IMR-90 (cell line): ENCODE measurements at regions not wholly inside any gene's neighbourhood (a gene's known extent, or its start where the extent isn't known, plus 50 kb on each side); places are given as distances from the start of the nearest gene placed in this dataset.

ENCODE experiments used
- ATAC-seq: fragments of 200-7000 bp; cut with Tn5 transposase; 2 replicates; pipeline ENCODE4 v1.9.1; 2020; ENCODE audit warnings: low read depth, mild to moderate bottlenecking, moderate library complexity
- BruUV-seq: library from RNA; stranded (reverse); fragments of 400-500 nt; replicated peaks from 2 replicates; lab custom pipeline; 2021; lab: Mats Ljungman, UMichigan
- CTCF ChIA-PET: fragments of 300-600 bp; formaldehyde crosslinking; extraction: SDS; loops from one replicate; lab custom pipeline; 2021; ENCODE audit warnings: antibody characterized with exemption; lab: Yijun Ruan, JAX
- POLR2A ChIA-PET: fragments of 300-600 bp; sonication (Branson Sonifier 250); formaldehyde crosslinking; loops from one replicate; lab custom pipeline; 2022; ENCODE audit warnings: antibody characterized with exemption; ENCODE audit not compliant: unreplicated experiment; lab: Charles Lee
- DNase-seq: peaks from one replicate; pipeline ENCODE4 v3.0.0; 2013
- H2AFZ ChIP-seq: replicated peaks from 2 replicates; pipeline ENCODE3; 2013; ENCODE audit warnings: low read length, mild to moderate bottlenecking; ENCODE audit not compliant: poor library complexity
- H2AK5ac ChIP-seq: 2 replicates; pipeline ENCODE4 v1.6.1; 2013; ENCODE audit warnings: low read depth, low read length, inconsistent platforms
- H2AK9ac ChIP-seq: replicated peaks from 2 replicates; pipeline ENCODE3; 2013; ENCODE audit warnings: mild to moderate bottlenecking, low read depth, low read length, moderate library complexity; ENCODE audit not compliant: poor library complexity
- H2BK120ac ChIP-seq: 2 replicates; pipeline ENCODE4 v1.6.1; 2013; ENCODE audit warnings: low read depth, low read length, inconsistent platforms
- H2BK15ac ChIP-seq: 3 replicates; pipeline ENCODE4 v1.6.1; 2013; ENCODE audit warnings: low read depth, low read length, inconsistent platforms
- H2BK20ac ChIP-seq: 2 replicates; pipeline ENCODE4 v1.6.1; 2013; ENCODE audit warnings: low read depth, mild to moderate bottlenecking, inconsistent platforms, low read length, moderate library complexity
- H2BK5ac ChIP-seq: 2 replicates; pipeline ENCODE4 v1.6.1; 2013; ENCODE audit warnings: mild to moderate bottlenecking, low read depth, low read length, inconsistent platforms; ENCODE audit not compliant: poor library complexity, severe bottlenecking
- H3K14ac ChIP-seq: replicated peaks from 2 replicates; pipeline ENCODE4 v1.6.1; 2013; ENCODE audit warnings: low read depth, low read length, inconsistent platforms
- H3K18ac ChIP-seq: 2 replicates; pipeline ENCODE4 v1.6.1; 2013; ENCODE audit warnings: low read depth, low read length, control low read depth
- H3K23ac ChIP-seq: 2 replicates; pipeline ENCODE4 v1.6.1; 2013; ENCODE audit warnings: low read depth, low read length, inconsistent platforms
- H3K27ac ChIP-seq: 2 replicates; pipeline ENCODE4 v1.5.1; 2013; ENCODE audit warnings: mild to moderate bottlenecking, control low read depth, low read length; ENCODE audit not compliant: insufficient read depth
- H3K27me3 ChIP-seq: 2 replicates; pipeline ENCODE4 v1.6.1; 2013; ENCODE audit warnings: low read length; ENCODE audit not compliant: control insufficient read depth, insufficient read depth
- H3K36me3 ChIP-seq: 2 replicates; pipeline ENCODE4 v1.6.1; 2013; ENCODE audit warnings: low read length, mixed read lengths; ENCODE audit not compliant: control insufficient read depth, insufficient read depth
- H3K4ac ChIP-seq: 2 replicates; pipeline ENCODE4 v1.6.1; 2013; ENCODE audit warnings: low read depth, low read length, inconsistent platforms
- H3K4me1 ChIP-seq: 2 replicates; pipeline ENCODE4 v1.6.1; 2013; ENCODE audit warnings: low read length, mixed read lengths; ENCODE audit not compliant: control insufficient read depth, insufficient read depth
- H3K4me2 ChIP-seq: 2 replicates; pipeline ENCODE4 v1.6.1; 2013; ENCODE audit warnings: low read depth, mild to moderate bottlenecking, control low read depth, low read length, moderate library complexity
- H3K4me3 ChIP-seq: 2 replicates; pipeline ENCODE4 v1.5.1; 2013; ENCODE audit warnings: low read depth, mild to moderate bottlenecking, control low read depth, low read length, moderate library complexity; ENCODE audit not compliant: insufficient read depth
- H3K56ac ChIP-seq: 2 replicates; pipeline ENCODE4 v1.6.1; 2013; ENCODE audit warnings: low read length, inconsistent platforms; ENCODE audit not compliant: insufficient read depth; ENCODE audit errors: extremely low read depth
- H3K79me1 ChIP-seq, 2 experiments: 2 replicates each; pipeline ENCODE4 v1.6.1; 2013; ENCODE audit warnings: low read length in 2 of 2, inconsistent platforms in 1 of 2, low read depth in 1 of 2
- H3K9ac ChIP-seq: 2 replicates; pipeline ENCODE4 v1.6.1; 2013; ENCODE audit warnings: low read depth, low read length, control low read depth
- H3K9me1 ChIP-seq: 2 replicates; pipeline ENCODE4 v1.6.1; 2013; ENCODE audit warnings: low read length, inconsistent platforms; ENCODE audit not compliant: insufficient read depth
- H3K9me3 ChIP-seq: 2 replicates; pipeline ENCODE4 v1.6.1; 2013; ENCODE audit warnings: low read length; ENCODE audit not compliant: control insufficient read depth, insufficient read depth
- H4K20me1 ChIP-seq: 2 replicates; pipeline ENCODE4 v1.6.1; 2013; ENCODE audit warnings: low read length, inconsistent platforms; ENCODE audit not compliant: insufficient read depth
- H4K5ac ChIP-seq: 2 replicates; pipeline ENCODE4 v1.6.1; 2013; ENCODE audit warnings: mild to moderate bottlenecking, low read depth, low read length, control low read depth
- H4K8ac ChIP-seq, 2 experiments: 2 replicates each; pipeline ENCODE4 v1.6.1; 2013; ENCODE audit warnings: low read depth in 2 of 2, low read length in 2 of 2, control low read depth in 1 of 2, inconsistent platforms in 1 of 2
- H4K91ac ChIP-seq: 2 replicates; pipeline ENCODE4 v1.6.1; 2013; ENCODE audit warnings: low read depth, low read length, inconsistent platforms; ENCODE audit not compliant: insufficient read depth
- CHD1 ChIP-seq: IDR thresholded peaks from 2 replicates; pipeline ENCODE4 v1.6.1; 2012; ENCODE audit warnings: low read depth, low read length, improper control_type of control experiment
- CTCF ChIP-seq: conservative IDR thresholded peaks from 2 replicates; pipeline ENCODE4 v1.5.1; 2012; ENCODE audit warnings: mild to moderate bottlenecking, low read depth, low read length, improper control_type of control experiment
- ELK1 ChIP-seq: fragments of 150-350 bp; IDR thresholded peaks from 2 replicates; pipeline ENCODE4 v1.6.1; 2016; ENCODE audit warnings: low read depth, mild to moderate bottlenecking, low read length, moderate library complexity, borderline replicate concordance
- FOS ChIP-seq: fragments of 150-350 bp; IDR thresholded peaks from 2 replicates; pipeline ENCODE4 v1.6.1; 2016; ENCODE audit warnings: low read depth, low read length
- RFX5 ChIP-seq: IDR thresholded peaks from 2 replicates; pipeline ENCODE4 v1.8.0; 2012; ENCODE audit warnings: low read depth, mild to moderate bottlenecking, low read length, moderate library complexity
- USF2 ChIP-seq: fragments of 150-350 bp; IDR thresholded peaks from 2 replicates; pipeline ENCODE4 v1.6.1; 2017; ENCODE audit warnings: mild to moderate bottlenecking, antibody characterized with exemption, low read length, low read depth
- WGBS, 2 experiments: methylation state at CpG; one replicate each; pipeline versions ENCODE4 v1.1.5 to v1.1.7; 2013; ENCODE audit warnings: missing lambda C conversion rate in 2 of 2; ENCODE audit not compliant: insufficient read length in 1 of 2; ENCODE audit errors: extremely low coverage in 2 of 2; 5-methylcytosine and 5-hydroxymethylcytosine counted together
- dilution Hi-C: fragments of 300-500 bp; cut with HindIII; formaldehyde crosslinking; loops from one replicate; pipeline ENCODE4 v1.14.3; 2018; ENCODE audit warnings: low sequenced_read_pairs; ENCODE audit not compliant: unreplicated experiment
- in situ Hi-C: fragments of 300-500 bp; cut with MboI; formaldehyde crosslinking; loops from 3 replicates; pipeline ENCODE4 v1.14.3; 2019; ENCODE audit warnings: low sequenced_read_pairs, inconsistent platforms, mixed read lengths
- intact Hi-C: fragments of 100-400 bp; cut with micrococcal nuclease; formaldehyde crosslinking; loops from 2 replicates; pipeline ENCODE4 v1.10.0; 2022

- Histone ChIP-seq H2BK20ac (no peak overlapping the region), H2AK5ac (no peak overlapping the region), H3K18ac (no peak overlapping the region), H4K91ac (no peak overlapping the region), H3K36me3 (no peaks in the 10 kb centered on the region), H3K23ac (no peak overlapping the region), H4K8ac (no peak overlapping the region), H3K9me1 (no peaks in the 10 kb centered on the region), H2BK120ac (no peak overlapping the region), H3K4me3 (no peak overlapping the region), H4K20me1 (no peaks in the 10 kb centered on the region), H2AFZ (no peak overlapping the region), H2AK9ac (no peak overlapping the region), H3K27ac (no peak overlapping the region), H3K4ac (no peak overlapping the region), H3K56ac (no peak overlapping the region), H3K9me3 (no peaks in the 10 kb centered on the region), H3K27me3 (no peaks in the 10 kb centered on the region), H2BK5ac (no peak overlapping the region), H3K4me1 (no peaks in the 10 kb centered on the region), H4K5ac (no peak overlapping the region), H3K9ac (no peak overlapping the region), H2BK15ac (no peak overlapping the region), H3K14ac (no peak overlapping the region), H3K4me2 (no peak overlapping the region), H3K79me1 (no peaks in the 10 kb centered on the region)
- 86% methylated on average over 28 of the region's 47 CpGs; no CpG with 5 or more reads in 1 of the 2 experiments for WGBS, 2 experiments
- dilution Hi-C loops: no loop called here
- ChIA-PET POLR2A (no interaction called here), CTCF (no interaction called here)
- no TSS peak for BruUV-seq
- in situ Hi-C loops: no loop called here
- intact Hi-C loops: no loop called here
- ATAC-seq (no peak), DNase-seq (no peak)
- TF ChIP-seq CTCF (no peak), CHD1 (no peak), USF2 (no peak), FOS (no peak), ELK1 (no peak), RFX5 (no peak)
These were observed 89.5 kb upstream of the PUM3 start for GRCh38 chr9:2933165-2934095.
